H54 (cell line): ENCODE measurements at regions not wholly inside any gene's neighbourhood (a gene's known extent, or its start where the extent isn't known, plus 50 kb on each side); places are given as distances from the start of the nearest gene placed in this dataset.
"Not testable (repeated sequence)": the region's sequence is repeated elsewhere in the genome, so short reads cannot be mapped to it uniquely, and the experiment has no call there.

Experiments used
- DNase-seq: peaks from one replicate; pipeline ENCODE4 v3.0.0; 2011; ENCODE audit warnings: low spot score, mixed read lengths; ENCODE audit not compliant: insufficient read length
- FAIRE-seq: peaks from 3 replicates; lab custom pipeline; 2011; peaks lifted over from hg19 to GRCh38; lab: Jason Lieb, UNC
- POLR2A ChIP-seq: IDR thresholded peaks from 2 replicates; pipeline ENCODE4 v1.6.1; 2011; ENCODE audit warnings: low read depth, mild to moderate bottlenecking, low read length

- no peak for FAIRE-seq
Observed at GRCh38 chr5:135173662-135174290, 139.7 kb upstream of the PITX1 start.

GRCh38 chr5:135172718-135173117, 138.7 kb upstream of the PITX1 start:
- no peak for TF ChIP-seq POLR2A
- DNase-seq (no peak), FAIRE-seq (no peak)

More at GRCh38 chr5:135173662-135174290, 139.7 kb upstream of the PITX1 start:
- DNase-seq = no peak
- TF ChIP-seq POLR2A = no peak

- no peak for FAIRE-seq
- DNase-seq = no peak
- no peak for TF ChIP-seq POLR2A
Observed at GRCh38 chr5:135171336-135171735, 137.3 kb upstream of the PITX1 start.

GRCh38 chr5:135170500-135170899, 136.5 kb upstream of the PITX1 start:
- no peak for TF ChIP-seq POLR2A
- FAIRE-seq = no peak
- DNase-seq = no peak

- DNase-seq = no peak
- no peak for TF ChIP-seq POLR2A
- no peak for FAIRE-seq
Observed at GRCh38 chr5:135169753-135170152, 135.7 kb upstream of the PITX1 start.

- DNase-seq = no peak
- TF ChIP-seq POLR2A = no peak
- no peak for FAIRE-seq
Observed at GRCh38 chr5:135167634-135168033, 133.6 kb upstream of the PITX1 start.

- FAIRE-seq, DNase-seq: not testable (repeated sequence)
Observed at GRCh38 chr5:135164873-135165614, 131.0 kb upstream of the PITX1 start.

- FAIRE-seq = no peak
- no peak for TF ChIP-seq POLR2A
Observed at GRCh38 chr5:135163964-135164363, 129.9 kb upstream of the PITX1 start.

GRCh38 chr5:135163391-135163790, 129.4 kb upstream of the PITX1 start:
- no peak for TF ChIP-seq POLR2A
- FAIRE-seq = no peak
- no peak for DNase-seq

More at GRCh38 chr5:135163964-135164363, 129.9 kb upstream of the PITX1 start:
- no peak for DNase-seq

GRCh38 chr5:135162661-135163265, 128.7 kb upstream of the PITX1 start:
- no peak for TF ChIP-seq POLR2A
- DNase-seq = no peak
- FAIRE-seq = no peak

GRCh38 chr5:135161221-135161620, 127.2 kb upstream of the PITX1 start:
- no peak for FAIRE-seq
- TF ChIP-seq POLR2A = no peak
- no peak for DNase-seq

GRCh38 chr5:135160036-135160675, 126.1 kb upstream of the PITX1 start:
- DNase-seq (no peak), FAIRE-seq (no peak)
- no peak for TF ChIP-seq POLR2A

GRCh38 chr5:135159626-135160025, 125.6 kb upstream of the PITX1 start:
- TF ChIP-seq POLR2A = no peak
- FAIRE-seq = no peak

GRCh38 chr5:135158982-135159381, 125.0 kb upstream of the PITX1 start:
- DNase-seq (no peak), FAIRE-seq (no peak)
- TF ChIP-seq POLR2A = no peak

More at GRCh38 chr5:135159626-135160025, 125.6 kb upstream of the PITX1 start:
- no peak for DNase-seq
